Fibroblast of skin of right biceps (primary cell): ENCODE measurements at regions not wholly inside any gene's neighbourhood (a gene's known extent, or its start where the extent isn't known, plus 50 kb on each side); places are given as distances from the start of the nearest gene placed in this dataset.

Experiments used
- DNase-seq: peaks from one replicate; pipeline ENCODE4 v3.0.0-alpha.2; 2013

GRCh38 chr20:40265825-40266533 lies 423.1 kb downstream of the MAFB start:
- DNase-seq, result peak; percentile 43

DNA sequence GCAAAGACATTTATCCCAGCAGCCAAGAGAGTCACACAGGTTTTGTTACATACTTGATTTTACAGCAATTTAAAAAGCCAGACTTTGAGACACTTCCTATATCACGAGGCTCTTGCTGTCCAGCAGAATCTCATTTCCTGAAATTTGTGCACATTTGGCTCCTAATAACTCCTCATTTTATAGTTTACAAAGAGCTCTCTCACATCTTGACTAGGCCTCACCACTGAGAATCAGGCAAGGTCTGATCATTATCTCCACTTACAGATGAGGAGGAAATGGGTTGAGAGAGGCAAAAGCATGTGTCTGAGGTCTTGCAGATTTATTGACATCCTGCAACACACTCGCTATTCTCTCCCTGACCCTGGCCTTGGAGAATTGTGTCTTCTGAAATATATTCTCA lies 426.8 kb downstream of the MAFB start:
- no peak for DNase-seq

- DNase-seq, result no peak
Measured at GRCh38 chr20:40258931-40259330, 430.1 kb downstream of the MAFB start.

- no peak for DNase-seq
Measured at GRCh38 chr20:40257763-40258162, 431.3 kb downstream of the MAFB start.

GRCh38 chr20:40255365-40255764 lies 433.7 kb downstream of the MAFB start:
- peak; percentile 25 for DNase-seq

DNA sequence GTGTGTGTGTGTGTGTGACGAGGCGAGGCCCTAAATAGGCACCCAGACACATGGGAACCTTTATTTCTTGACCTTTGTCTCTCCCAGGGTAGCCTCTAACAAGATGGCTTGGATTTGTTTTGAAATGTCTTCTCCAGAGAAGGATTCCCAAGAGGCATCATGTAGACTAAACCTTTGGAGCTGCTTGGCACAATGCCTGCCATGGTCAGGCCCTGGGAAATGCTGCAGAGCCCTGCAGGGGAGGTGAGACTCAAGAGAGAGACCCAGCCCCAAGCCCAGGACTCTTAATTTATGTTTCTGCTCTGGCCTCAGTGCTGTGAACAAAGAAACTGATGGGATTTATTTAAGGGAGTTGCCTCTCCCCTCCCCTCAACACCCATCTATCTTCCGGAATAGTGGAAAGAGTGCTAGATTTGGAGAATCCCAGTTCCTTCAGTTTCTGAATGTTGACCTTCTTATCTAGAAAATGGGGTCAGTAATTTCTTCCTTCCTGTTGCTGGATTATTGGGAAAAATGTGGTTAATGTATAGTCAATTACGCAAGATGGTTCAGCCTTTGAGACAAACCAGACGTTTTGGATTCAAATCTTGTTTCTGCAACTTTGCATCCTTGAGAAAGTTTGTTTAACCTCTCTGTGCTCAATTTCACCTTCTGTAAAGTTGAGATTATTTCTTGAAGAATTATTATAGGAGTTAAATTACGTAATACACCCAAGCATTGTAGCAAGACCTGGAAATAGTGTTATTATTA lies 434.8 kb downstream of the MAFB start:
- no peak for DNase-seq

DNA sequence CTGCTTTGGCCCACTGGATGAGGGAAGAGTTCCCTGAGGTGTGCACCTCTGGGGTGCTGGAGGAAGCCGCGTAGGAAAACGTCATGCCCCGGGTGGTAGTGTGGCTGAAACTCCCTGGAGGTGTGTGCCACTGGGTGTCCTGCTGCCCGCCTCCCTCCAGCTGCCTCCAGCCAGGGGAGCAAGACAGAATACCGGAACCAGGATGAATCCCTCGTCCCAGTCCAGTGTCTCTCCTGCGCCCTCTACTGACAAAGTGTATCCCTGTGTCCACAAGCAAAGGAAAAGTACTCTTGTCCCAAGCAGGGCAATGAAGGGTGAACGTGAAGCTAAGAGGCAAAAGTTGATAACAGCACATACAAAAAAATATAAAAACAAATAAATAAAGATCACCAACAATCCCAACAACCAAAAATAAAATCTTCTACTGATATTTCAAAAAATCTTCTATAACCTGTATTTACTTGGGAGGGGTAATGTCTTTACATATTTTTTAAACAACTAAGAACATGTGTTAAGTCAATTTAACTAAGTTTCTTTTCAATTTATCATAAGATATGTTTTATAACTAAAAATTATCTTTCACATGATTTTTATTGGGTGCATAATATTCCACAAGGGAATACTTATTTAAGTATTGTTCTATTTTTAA lies 437.6 kb downstream of the MAFB start:
- peak; percentile 38 for DNase-seq

- DNase-seq, result no peak
Measured at GRCh38 chr20:40249805-40250204, 439.2 kb downstream of the MAFB start.

GRCh38 chr20:40245829-40246228 lies 443.2 kb downstream of the MAFB start:
- no peak for DNase-seq

DNA sequence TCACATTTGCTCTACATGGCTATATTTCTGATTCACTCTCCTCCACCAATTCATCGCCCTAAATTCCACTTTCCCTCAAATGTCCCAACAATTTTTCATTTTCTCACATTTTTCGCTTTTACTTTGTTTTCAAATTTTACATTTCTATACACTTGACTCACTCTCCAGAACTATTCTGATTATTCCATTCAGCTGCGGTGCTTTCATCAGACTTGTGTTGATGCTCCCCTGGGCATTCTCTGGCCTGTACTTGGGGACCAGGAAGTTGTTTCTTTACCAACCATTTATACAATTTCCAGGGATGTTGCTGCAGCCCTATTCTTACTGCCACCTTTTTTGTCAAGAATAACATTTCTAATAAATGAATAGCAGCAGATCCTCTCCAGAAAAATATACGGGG lies 444.8 kb downstream of the MAFB start:
- no peak for DNase-seq

- no peak for DNase-seq
Measured at GRCh38 chr20:40241596-40242343, 447.3 kb downstream of the MAFB start.

GRCh38 chr20:40238511-40238910 lies 450.5 kb downstream of the MAFB start:
- DNase-seq, result no peak

DNA sequence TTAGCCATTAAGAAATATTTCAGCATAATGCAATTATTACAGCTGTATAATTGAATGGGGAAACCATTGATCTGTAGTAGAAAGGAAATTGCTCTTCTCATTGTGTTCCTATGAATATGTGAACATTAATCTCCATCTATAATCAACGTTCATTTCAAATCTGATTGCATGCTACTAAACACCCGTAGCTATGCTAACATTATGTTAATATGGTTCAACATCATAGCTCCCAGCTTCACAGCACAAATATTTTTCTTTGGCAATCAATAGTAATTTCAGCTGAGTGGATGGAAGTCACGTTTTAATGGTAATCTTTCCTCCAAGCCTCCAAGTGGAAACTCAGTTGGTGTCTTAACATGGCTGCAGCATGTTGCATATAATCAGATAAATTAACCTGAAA lies 454.4 kb downstream of the MAFB start:
- no peak for DNase-seq

DNA sequence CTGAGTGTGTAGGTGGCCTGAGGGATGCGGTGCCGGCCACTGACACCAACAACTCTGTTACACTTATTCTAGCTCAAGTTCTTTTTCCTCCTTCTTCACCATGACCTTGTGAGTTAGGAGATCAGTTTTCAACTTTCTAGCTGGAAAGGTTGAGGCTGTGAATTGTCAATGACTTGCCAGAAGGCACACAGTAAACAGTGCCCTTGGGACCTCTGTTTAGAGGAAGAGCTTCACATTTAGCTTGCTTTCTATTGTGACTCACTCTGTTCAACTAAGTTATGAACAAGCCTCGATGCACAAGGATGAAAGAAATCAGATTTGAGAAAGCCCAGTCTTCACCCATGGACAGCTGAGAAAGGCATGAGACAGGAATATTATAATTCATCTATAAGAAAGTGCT lies 455.6 kb downstream of the MAFB start:
- DNase-seq, result no peak

GRCh38 chr20:40232756-40233155 lies 456.3 kb downstream of the MAFB start:
- DNase-seq, result peak; percentile 13

GRCh38 chr20:40232273-40232672 lies 456.8 kb downstream of the MAFB start:
- peak; percentile 36 for DNase-seq

GRCh38 chr20:40230486-40230885 lies 458.6 kb downstream of the MAFB start:
- no peak for DNase-seq

DNA sequence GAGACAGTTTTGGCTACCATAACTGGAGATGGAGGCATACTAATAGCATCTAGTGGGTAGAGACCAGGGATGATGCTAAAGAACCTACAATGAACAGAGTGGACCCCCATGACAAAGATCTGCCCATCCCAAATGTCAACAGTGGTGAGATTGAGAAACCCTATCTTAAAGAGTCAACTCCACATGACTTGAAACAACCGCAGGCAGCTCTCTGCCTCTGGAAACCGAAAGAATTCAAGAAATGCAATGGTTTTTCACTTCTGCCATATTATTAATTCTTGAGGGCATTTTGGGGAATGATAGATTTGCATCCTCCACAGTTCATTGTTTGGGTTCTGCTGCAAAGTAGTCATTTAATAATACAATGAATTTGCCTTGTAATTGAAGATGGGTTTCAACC lies 463.4 kb downstream of the MAFB start:
- no peak for DNase-seq

GRCh38 chr20:40223810-40224209 lies 465.2 kb downstream of the MAFB start:
- no peak for DNase-seq

GRCh38 chr20:40218971-40219370 lies 470.1 kb downstream of the MAFB start:
- no peak for DNase-seq

DNA sequence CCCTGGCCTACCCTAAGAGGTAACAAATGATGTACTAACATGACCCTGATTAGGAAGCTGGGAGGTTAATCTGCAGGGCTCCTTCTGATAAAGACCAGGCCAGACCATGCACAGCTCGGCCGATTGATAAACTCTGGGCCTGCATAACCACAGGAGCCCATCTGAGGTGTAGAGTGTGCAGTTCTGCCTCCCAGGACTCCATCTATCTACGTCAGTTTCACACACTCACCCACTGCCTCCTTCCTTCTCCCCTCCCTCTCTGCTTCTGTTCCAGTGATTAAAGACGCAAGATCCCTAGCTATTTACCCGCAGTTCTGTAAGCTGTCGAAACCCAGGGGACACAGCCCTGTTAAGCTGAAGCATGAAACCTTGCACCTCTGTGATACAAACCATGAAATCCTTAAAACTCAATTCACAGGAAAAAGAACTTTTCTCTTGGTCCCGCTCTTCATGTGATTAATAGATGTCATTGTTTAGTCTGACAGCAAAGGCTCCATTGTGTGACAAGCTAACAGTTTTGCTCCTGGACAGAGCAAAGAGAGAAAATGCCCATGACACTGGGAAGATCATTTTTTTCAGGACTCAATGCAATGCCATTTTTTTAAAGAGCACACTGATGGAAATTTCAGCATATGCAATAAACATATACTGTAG lies 470.6 kb downstream of the MAFB start:
- DNase-seq, result no peak

- DNase-seq, result no peak
Measured at GRCh38 chr20:40207655-40208054, 481.4 kb downstream of the MAFB start.

GRCh38 chr20:40205971-40206370 lies 483.1 kb downstream of the MAFB start:
- no peak for DNase-seq
